ENCODE measurements at regions not wholly inside any gene's neighbourhood (a gene's known extent, or its start where the extent isn't known, plus 50 kb on each side); places are given as distances from the start of the nearest gene placed in this dataset.

DNA sequence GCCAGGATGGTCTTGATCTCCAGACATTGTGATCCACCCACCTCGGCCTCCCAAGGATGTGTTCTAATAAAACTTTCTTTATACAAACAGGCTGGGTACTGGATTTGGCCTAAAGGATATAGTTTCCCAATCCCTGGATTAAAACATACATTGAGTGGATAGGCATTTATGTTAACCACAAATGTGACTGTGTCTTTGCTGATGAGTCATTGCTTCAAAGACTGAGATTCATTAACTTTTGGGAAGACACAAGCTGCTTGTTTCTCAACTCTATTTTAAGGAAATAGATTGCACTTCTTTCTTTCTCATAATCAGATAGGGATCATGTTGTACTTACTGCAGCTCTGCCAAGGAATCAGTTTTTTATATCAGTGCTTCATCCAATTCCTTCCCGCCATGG lies 131.3 kb upstream of the AGA start:
- TF ChIP-seq, protein P1, sequence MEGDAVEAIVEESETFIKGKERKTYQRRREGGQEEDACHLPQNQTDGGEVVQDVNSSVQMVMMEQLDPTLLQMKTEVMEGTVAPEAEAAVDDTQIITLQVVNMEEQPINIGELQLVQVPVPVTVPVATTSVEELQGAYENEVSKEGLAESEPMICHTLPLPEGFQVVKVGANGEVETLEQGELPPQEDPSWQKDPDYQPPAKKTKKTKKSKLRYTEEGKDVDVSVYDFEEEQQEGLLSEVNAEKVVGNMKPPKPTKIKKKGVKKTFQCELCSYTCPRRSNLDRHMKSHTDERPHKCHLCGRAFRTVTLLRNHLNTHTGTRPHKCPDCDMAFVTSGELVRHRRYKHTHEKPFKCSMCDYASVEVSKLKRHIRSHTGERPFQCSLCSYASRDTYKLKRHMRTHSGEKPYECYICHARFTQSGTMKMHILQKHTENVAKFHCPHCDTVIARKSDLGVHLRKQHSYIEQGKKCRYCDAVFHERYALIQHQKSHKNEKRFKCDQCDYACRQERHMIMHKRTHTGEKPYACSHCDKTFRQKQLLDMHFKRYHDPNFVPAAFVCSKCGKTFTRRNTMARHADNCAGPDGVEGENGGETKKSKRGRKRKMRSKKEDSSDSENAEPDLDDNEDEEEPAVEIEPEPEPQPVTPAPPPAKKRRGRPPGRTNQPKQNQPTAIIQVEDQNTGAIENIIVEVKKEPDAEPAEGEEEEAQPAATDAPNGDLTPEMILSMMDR (conservative IDR thresholded peaks at IDR 0.05; ENCODE audit: low read depth, low read length): no peak
- TF ChIP-seq MAZ (IDR thresholded peaks at IDR 0.05; ENCODE audit: borderline replicate concordance, low read depth, low read length) (no peak), RFX5 (IDR thresholded peaks at IDR 0.05; ENCODE audit: low read depth, low read length) (no peak), MXI1 (IDR thresholded peaks at IDR 0.05; ENCODE audit: borderline replicate concordance, low read depth, low read length) (no peak), BHLHE40 (IDR thresholded peaks at IDR 0.05; ENCODE audit: low read depth, low read length) (peak; percentile 29; the same call in 1 of the 2 replicates), NFE2L2 (IDR thresholded peaks at IDR 0.05; ENCODE audit: low read depth, low read length) (no peak), POLR2A (IDR thresholded peaks at IDR 0.05; ENCODE audit: low read depth, low read length) (no peak), CHD1 (IDR thresholded peaks at IDR 0.05; ENCODE audit: low read depth, low read length) (no peak)
- TF ChIP-seq, protein P2, sequence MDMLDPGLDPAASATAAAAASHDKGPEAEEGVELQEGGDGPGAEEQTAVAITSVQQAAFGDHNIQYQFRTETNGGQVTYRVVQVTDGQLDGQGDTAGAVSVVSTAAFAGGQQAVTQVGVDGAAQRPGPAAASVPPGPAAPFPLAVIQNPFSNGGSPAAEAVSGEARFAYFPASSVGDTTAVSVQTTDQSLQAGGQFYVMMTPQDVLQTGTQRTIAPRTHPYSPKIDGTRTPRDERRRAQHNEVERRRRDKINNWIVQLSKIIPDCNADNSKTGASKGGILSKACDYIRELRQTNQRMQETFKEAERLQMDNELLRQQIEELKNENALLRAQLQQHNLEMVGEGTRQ (IDR thresholded peaks at IDR 0.05; ENCODE audit: low read depth, low read length): no peak
- TF ChIP-seq, protein P3, sequence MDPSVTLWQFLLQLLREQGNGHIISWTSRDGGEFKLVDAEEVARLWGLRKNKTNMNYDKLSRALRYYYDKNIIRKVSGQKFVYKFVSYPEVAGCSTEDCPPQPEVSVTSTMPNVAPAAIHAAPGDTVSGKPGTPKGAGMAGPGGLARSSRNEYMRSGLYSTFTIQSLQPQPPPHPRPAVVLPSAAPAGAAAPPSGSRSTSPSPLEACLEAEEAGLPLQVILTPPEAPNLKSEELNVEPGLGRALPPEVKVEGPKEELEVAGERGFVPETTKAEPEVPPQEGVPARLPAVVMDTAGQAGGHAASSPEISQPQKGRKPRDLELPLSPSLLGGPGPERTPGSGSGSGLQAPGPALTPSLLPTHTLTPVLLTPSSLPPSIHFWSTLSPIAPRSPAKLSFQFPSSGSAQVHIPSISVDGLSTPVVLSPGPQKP (IDR thresholded peaks at IDR 0.05; ENCODE audit: borderline replicate concordance, low read depth, low read length): no peak

Measured in IMR-90 (cell line).